GM12865 (cell line): ENCODE measurements at regions not wholly inside any gene's neighbourhood (a gene's known extent, or its start where the extent isn't known, plus 50 kb on each side); places are given as distances from the start of the nearest gene placed in this dataset.

Experiments
- DNase-seq: peaks from one replicate; pipeline ENCODE4 v3.0.0; 2010; ENCODE audit warnings: low read depth
- H3K4me3 ChIP-seq: 2 replicates; pipeline ENCODE4 v1.5.1; 2011; ENCODE audit warnings: mild to moderate bottlenecking, low read depth, low read length, control low read depth
- CTCF ChIP-seq: IDR thresholded peaks from 2 replicates; pipeline ENCODE4 v1.5.1; 2011; ENCODE audit warnings: low read length, control low read depth, low read depth, inconsistent platforms; ENCODE audit not compliant: insufficient read depth; ENCODE audit errors: missing control alignments

DNA sequence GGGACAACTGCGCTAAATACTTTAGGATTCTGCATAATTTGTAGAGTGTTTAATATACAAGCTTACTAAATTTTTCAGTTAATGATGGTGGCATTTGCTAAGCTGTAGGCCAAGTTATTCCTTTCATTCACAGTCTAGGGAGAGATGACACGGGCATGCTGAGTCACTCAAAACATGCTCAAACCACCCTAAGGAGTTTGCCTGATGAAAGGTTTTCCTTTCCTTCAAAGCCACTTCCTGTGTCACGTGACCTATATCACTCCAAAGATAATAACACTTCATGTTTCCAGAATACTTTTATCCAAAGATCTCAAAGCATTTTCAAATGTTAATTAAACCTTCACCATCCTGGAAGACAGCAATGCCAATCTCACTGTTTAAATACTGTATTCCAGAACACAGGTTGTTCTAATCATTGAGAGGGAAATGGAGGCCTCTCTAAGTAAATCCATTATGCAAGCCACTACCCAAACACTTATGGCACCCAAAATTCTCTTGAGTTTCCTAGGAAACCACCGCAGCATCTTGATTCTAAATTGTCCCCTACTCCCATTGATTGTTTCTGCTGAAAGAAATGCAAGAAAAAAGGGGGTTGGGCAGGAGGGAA is 207.0 kb upstream of the CDKN3 start:
- no peak for DNase-seq
- no peak for TF ChIP-seq CTCF
- H3K4me3 ChIP-seq: no peak overlapping the region

DNA sequence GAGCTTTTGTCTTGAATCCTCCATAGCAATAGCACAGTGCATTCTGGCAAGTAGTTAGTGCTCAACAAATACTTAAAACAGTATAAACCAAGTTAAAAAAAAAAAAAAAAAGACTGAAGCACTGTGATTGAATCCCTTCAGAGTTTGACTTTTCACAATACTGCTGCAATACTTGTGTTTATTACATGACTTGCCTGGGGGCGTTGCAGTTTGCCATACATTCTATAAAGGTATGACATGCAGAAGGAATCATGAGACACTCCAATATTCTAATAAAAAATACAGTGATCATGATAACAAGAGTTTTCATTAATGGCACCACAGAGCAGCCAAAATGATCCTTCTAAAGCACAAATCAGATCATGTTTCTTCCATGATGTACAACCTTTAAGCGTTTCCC is 205.0 kb upstream of the CDKN3 start:
- H3K4me3 ChIP-seq: no peak overlapping the region
- TF ChIP-seq CTCF: no peak
- no peak for DNase-seq

DNA sequence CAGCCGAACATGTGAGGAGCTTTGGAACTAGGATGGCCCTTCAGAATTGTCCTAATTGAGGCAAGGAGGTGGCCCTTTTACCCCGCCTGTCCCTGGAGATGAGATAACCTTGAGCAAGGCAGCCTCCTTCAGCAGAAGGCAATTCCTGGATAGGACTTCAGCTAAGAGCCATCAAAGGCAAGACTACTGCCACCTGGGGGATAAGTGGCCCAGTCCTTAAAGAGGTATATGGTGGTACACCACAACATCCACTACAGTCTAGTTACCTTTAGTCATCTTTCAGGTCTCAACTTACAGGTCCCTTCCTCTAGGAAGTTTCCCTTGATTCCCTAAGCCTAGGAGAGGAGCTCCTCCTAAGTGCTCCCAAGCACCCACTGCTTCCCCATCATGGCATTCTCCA is 204.2 kb upstream of the CDKN3 start:
- no peak for TF ChIP-seq CTCF
- no peak overlapping the region for H3K4me3 ChIP-seq
- no peak for DNase-seq

GRCh38 chr14:54193871-54194270 is 202.9 kb upstream of the CDKN3 start:
- H3K4me3 ChIP-seq: no peak overlapping the region
- DNase-seq: no peak
- TF ChIP-seq CTCF: no peak

DNA sequence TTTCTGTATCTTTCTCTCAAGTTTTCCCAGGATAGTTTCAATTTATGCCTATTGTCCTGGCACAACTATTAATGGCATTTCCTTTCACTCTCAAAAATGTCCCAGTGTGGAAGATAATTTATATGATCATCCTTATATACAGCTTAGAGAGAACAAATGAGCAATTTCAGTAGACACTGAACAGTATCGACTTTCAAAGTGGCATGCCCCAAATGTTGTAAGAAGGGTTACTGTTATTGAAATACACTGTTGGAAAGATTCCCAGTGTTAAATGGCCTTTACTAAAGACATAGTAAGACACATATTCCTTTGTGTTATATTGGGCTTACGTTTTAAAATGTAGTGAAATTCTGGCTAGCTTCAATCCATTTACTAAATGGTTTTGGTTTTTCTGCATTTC is 202.3 kb upstream of the CDKN3 start:
- TF ChIP-seq CTCF: no peak
- no peak overlapping the region for H3K4me3 ChIP-seq
- no peak for DNase-seq

GRCh38 chr14:54197369-54197768 is 199.4 kb upstream of the CDKN3 start:
- no peak for TF ChIP-seq CTCF
- DNase-seq: no peak
- no peak overlapping the region for H3K4me3 ChIP-seq

GRCh38 chr14:54200726-54201125 is 196.1 kb upstream of the CDKN3 start:
- no peak for TF ChIP-seq CTCF
- H3K4me3 ChIP-seq: no peak overlapping the region
- peak; percentile 17 for DNase-seq
